ENCODE measurements at regions not wholly inside any gene's neighbourhood (a gene's known extent, or its start where the extent isn't known, plus 50 kb on each side); places are given as distances from the start of the nearest gene placed in this dataset.

DNA sequence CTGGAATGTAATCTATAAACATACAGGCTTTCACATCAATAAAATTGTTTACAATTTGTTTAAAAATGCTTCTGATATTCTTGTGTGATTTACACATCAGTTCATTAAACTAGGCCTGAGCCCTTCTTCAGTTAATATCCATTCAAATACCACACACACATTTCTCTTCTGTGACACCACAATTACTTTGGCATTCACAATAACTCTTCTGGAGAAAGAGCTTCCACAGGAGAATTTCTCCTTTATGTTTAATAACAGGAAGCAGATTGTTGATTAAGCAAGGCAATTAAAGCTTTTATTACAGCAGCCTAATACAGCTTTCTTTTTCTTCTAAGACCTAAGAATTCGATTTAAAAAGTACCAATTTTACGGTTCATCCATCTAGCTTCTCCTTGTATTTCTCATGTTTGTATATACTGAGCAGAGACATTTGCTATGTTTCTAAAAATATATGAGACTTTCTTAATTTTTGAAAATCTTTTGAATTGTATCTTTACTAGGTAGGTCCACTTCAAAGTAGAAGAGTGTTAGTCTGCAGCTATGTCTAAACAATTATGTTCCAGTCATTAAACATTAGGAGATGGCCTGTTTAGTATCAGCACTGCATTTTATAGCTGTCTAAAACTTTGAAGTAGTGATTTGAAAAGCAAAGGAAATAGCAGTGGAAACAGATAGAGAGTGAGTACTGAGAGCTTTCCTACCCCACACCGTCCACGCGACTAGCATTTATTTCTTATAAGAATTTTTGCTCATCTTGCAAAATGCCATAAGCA, 511.1 kb upstream of the UBE2E2 start:
- no peak overlapping the region for H3K9ac ChIP-seq (replicated peaks in 1 of 4; ENCODE audit: extremely low read depth in 1 of 4, low read depth in 3 of 4, low read length in 3 of 4)
- no peak overlapping the region for H2BK12ac ChIP-seq (ENCODE audit: low read depth, low read length)
- H3K79me2 ChIP-seq (ENCODE audit: control insufficient read depth in 1 of 2, insufficient read depth in 2 of 2, low read length in 2 of 2), result no peaks in the 10 kb centered on the region
- H3K23ac ChIP-seq (ENCODE audit: insufficient read length), result no peak overlapping the region
- H4K5ac ChIP-seq (ENCODE audit: insufficient read length, low read depth, low read length), result no peak overlapping the region
- H3K4ac ChIP-seq (replicated peaks; ENCODE audit: insufficient read length, low read depth, low read length), result no peak overlapping the region
- H2AFZ ChIP-seq (ENCODE audit: low read length), result no peak overlapping the region
- H3K14ac ChIP-seq (ENCODE audit: insufficient read length), result no peak overlapping the region
- ChIA-PET POLR2A (ENCODE audit: partially characterized antibody) (no interaction called here), CTCF (ENCODE audit: partially characterized antibody) (interaction anchor here (0.7 to 1.9 kb wide), 5 partner anchors 10 to 603 kb away, joined by 3 to 7 read pairs (median 4); no protein-coding TSS in a partner anchor)
- no peak overlapping the region for H3K56ac ChIP-seq (replicated peaks; ENCODE audit: insufficient read length, low read depth, low read length)
- FAIRE-seq (no peak), DNase-seq (ENCODE audit: low read depth in 1 of 2, low spot score in 2 of 2) (no peak)
- H3K27me3 ChIP-seq (replicated peaks in 1 of 4; ENCODE audit: control insufficient read depth in 3 of 4, extremely low read depth in 1 of 4, insufficient read depth in 3 of 4, low read length in 3 of 4), result no peaks in the 10 kb centered on the region
- H2AK5ac ChIP-seq (ENCODE audit: low read depth, low read length), result no peak overlapping the region
- no peaks in the 10 kb centered on the region for H3K9me3 ChIP-seq (ENCODE audit: insufficient read depth in 2 of 2, low read depth in 1 of 2, low read length in 1 of 2)
- H4K91ac ChIP-seq (replicated peaks; ENCODE audit: insufficient read length, low read length), result no peak overlapping the region
- no peak overlapping the region for H2BK15ac ChIP-seq (ENCODE audit: low read length)
- no peak overlapping the region; a peak in 1 of 8 replicates for H3K4me3 ChIP-seq (ENCODE audit: extremely low read depth in 1 of 4, insufficient read depth in 2 of 4, low read depth in 3 of 4, low read length in 4 of 4)
- H4K20me1 ChIP-seq (replicated peaks in 1 of 2; ENCODE audit: control insufficient read depth in 1 of 2, insufficient read depth in 2 of 2, low read length in 2 of 2), result no peaks in the 10 kb centered on the region
- H3K36me3 ChIP-seq (ENCODE audit: control insufficient read depth in 2 of 4, insufficient read depth in 4 of 4, low read length in 3 of 4), result no peaks in the 10 kb centered on the region
- H3K79me1 ChIP-seq (ENCODE audit: low read depth, low read length), result no peaks in the 10 kb centered on the region
- H3K23me2 ChIP-seq (ENCODE audit: low read depth, low read length), result no peaks in the 10 kb centered on the region
- H3K4me1 ChIP-seq (replicated peaks in 1 of 4; ENCODE audit: control insufficient read depth in 3 of 4, insufficient read depth in 4 of 4, low read length in 3 of 4), result peaks cover 2 to 4% (median 3%) of the 10 kb centered on the region in 4 experiments; a peak in 4 of 7 replicates
- H2BK5ac ChIP-seq (ENCODE audit: low read depth, low read length), result no peak overlapping the region
- no peak overlapping the region for H2BK120ac ChIP-seq (replicated peaks; ENCODE audit: low read depth, low read length)
- 82% methylated on average over 5 of the region's 5 CpGs; no CpG with 5 or more reads in 1 of the 2 experiments for WGBS, 2 experiments (ENCODE audit: extremely low coverage in 1 of 2, insufficient coverage in 1 of 2, insufficient read length in 1 of 2, insufficient replicate concordance in 2 of 2, low coverage in 1 of 2, low lambda C conversion rate in 2 of 2, missing lambda C conversion rate in 1 of 2)
- H3K27ac ChIP-seq (ENCODE audit: low read depth, low read length), result no peak overlapping the region
- H3K4me2 ChIP-seq (ENCODE audit: insufficient read depth in 1 of 2, low read depth in 2 of 2, low read length in 2 of 2), result peak overlapping the region in 1 of 2 experiments; percentile 62; a peak in 1 of 4 replicates
- H3K18ac ChIP-seq (ENCODE audit: extremely low read depth, low read length), result no peak overlapping the region
- no peak overlapping the region for H4K8ac ChIP-seq (ENCODE audit: extremely low read depth, insufficient read depth, low read length)
- no peak overlapping the region for H2BK20ac ChIP-seq (ENCODE audit: low read length)
- TF ChIP-seq, protein P1, sequence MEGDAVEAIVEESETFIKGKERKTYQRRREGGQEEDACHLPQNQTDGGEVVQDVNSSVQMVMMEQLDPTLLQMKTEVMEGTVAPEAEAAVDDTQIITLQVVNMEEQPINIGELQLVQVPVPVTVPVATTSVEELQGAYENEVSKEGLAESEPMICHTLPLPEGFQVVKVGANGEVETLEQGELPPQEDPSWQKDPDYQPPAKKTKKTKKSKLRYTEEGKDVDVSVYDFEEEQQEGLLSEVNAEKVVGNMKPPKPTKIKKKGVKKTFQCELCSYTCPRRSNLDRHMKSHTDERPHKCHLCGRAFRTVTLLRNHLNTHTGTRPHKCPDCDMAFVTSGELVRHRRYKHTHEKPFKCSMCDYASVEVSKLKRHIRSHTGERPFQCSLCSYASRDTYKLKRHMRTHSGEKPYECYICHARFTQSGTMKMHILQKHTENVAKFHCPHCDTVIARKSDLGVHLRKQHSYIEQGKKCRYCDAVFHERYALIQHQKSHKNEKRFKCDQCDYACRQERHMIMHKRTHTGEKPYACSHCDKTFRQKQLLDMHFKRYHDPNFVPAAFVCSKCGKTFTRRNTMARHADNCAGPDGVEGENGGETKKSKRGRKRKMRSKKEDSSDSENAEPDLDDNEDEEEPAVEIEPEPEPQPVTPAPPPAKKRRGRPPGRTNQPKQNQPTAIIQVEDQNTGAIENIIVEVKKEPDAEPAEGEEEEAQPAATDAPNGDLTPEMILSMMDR (IDR thresholded peaks at IDR 0.05; ENCODE audit: control extremely low read depth in 1 of 3, insufficient read depth in 1 of 3, low read depth in 1 of 3, low read length in 3 of 3), result no peak
- TF ChIP-seq BACH1 (IDR thresholded peaks at IDR 0.05; ENCODE audit: low read length) (no peak), KDM4A (IDR thresholded peaks at IDR 0.05; ENCODE audit: low read depth, low read length, severe bottlenecking) (no peak), SP4 (IDR thresholded peaks at IDR 0.05; ENCODE audit: low read length) (no peak), EGR1 (IDR thresholded peaks at IDR 0.05; ENCODE audit: borderline replicate concordance, low read depth, low read length) (no peak), TEAD4 (IDR thresholded peaks at IDR 0.05; ENCODE audit: low read depth, low read length) (no peak), TAF1 (IDR thresholded peaks at IDR 0.05; ENCODE audit: low read depth, low read length) (no peak), RAD21 (IDR thresholded peaks at IDR 0.05 in 1 of 2, conservative IDR thresholded peaks at IDR 0.05 in 1 of 2; ENCODE audit: low read depth in 2 of 2, low read length in 2 of 2) (no peak), BRCA1 (IDR thresholded peaks at IDR 0.05; ENCODE audit: low read depth, low read length) (no peak)

Data from H1 (cell line).